HepG2 (cell line): ENCODE measurements at regions not wholly inside any gene's neighbourhood (a gene's known extent, or its start where the extent isn't known, plus 50 kb on each side); places are given as distances from the start of the nearest gene placed in this dataset.
"Not testable (repeated sequence)": the region's sequence is repeated elsewhere in the genome, so short reads cannot be mapped to it uniquely, and the experiment has no call there.

Experiments
- ATAC-seq: fragments of 200-7000 bp; cut with Tn5 transposase; 3 replicates; pipeline ENCODE4 v1.9.1; 2020; ENCODE audit warnings: mild to moderate bottlenecking, moderate library complexity
- BruUV-seq: library from RNA; stranded (reverse); fragments of 400-500 nt; replicated peaks from 2 replicates; lab custom pipeline; 2021; lab: Mats Ljungman, UMichigan
- CTCF ChIA-PET: fragments of 300-600 bp; formaldehyde crosslinking; extraction: SDS; loops from one replicate; lab custom pipeline; 2021; ENCODE audit warnings: low total read pairs, inconsistent platforms, low intra/inter-chr PET ratio; lab: Yijun Ruan, JAX
- POLR2A ChIA-PET: fragments of 350-600 bp; sonication (Branson Sonifier 250); formaldehyde crosslinking; loops from one replicate; lab custom pipeline; 2020; ENCODE audit warnings: antibody characterized with exemption, inconsistent platforms; lab: Yijun Ruan, JAX
- DNase-seq: peaks from one replicate; pipeline ENCODE4 v3.0.0-alpha.2; 2015; ENCODE audit warnings: low spot score
- FAIRE-seq: peaks from 3 replicates; lab custom pipeline; 2011; peaks lifted over from hg19 to GRCh38; lab: Jason Lieb, UNC
- H2AFZ ChIP-seq: one replicate; pipeline ENCODE4 v1.6.1; 2011; ENCODE audit warnings: low read length, inconsistent platforms
- H3K27ac ChIP-seq: fragments of 300-600 bp; 3 replicates; pipeline ENCODE4 v1.8.0; 2011; ENCODE audit warnings: mixed run types, mild to moderate bottlenecking, mixed read lengths, low read length, inconsistent platforms; ENCODE audit not compliant: insufficient read depth; ENCODE audit errors: extremely low read length
- H3K27me3 ChIP-seq, 2 experiments: fragments of 200-600 bp in 1 of 2; 2 replicates in 1 of 2; 3 replicates in 1 of 2; pipeline versions ENCODE4 v1.6.0 to v1.8.0; 2011; ENCODE audit warnings: low read length in 2 of 2, mild to moderate bottlenecking in 2 of 2, moderate library complexity in 2 of 2, inconsistent platforms in 1 of 2; ENCODE audit not compliant: insufficient read depth in 2 of 2, control insufficient read depth in 1 of 2
- H3K36me3 ChIP-seq, 2 experiments: fragments of 200-600 bp in 1 of 2; replicated peaks in 1 of 2; 2 replicates in 1 of 2; 3 replicates in 1 of 2; pipeline versions ENCODE4 v1.5.1 to v1.8.0; 2011; ENCODE audit warnings: low read length in 2 of 2, inconsistent platforms in 1 of 2; ENCODE audit not compliant: insufficient read depth in 2 of 2, control insufficient read depth in 1 of 2
- H3K4me1 ChIP-seq: 2 replicates; pipeline ENCODE4 v1.5.1; 2012; ENCODE audit warnings: low read length, inconsistent platforms; ENCODE audit not compliant: insufficient read depth
- H3K4me2 ChIP-seq: 2 replicates; pipeline ENCODE4 v1.6.0; 2011; ENCODE audit warnings: low read depth, low read length, inconsistent platforms
- H3K4me3 ChIP-seq, 3 experiments: fragments of 200-600 bp in 1 of 3; sonication (generic), shearing (Covaris generic) in 1 of 3; replicated peaks in 1 of 3; 2 replicates each; pipeline ENCODE4 v1.5.1; 2011 to 2016; ENCODE audit warnings: low read length in 3 of 3, inconsistent platforms in 2 of 3, low read depth in 2 of 3, mild to moderate bottlenecking in 2 of 3, control low read depth in 1 of 3, mixed read lengths in 1 of 3; ENCODE audit not compliant: insufficient read depth in 1 of 3
- H3K79me2 ChIP-seq: one replicate; pipeline ENCODE4 v1.6.1; 2011; ENCODE audit warnings: low read length, inconsistent platforms; ENCODE audit not compliant: insufficient read depth
- H3K9ac ChIP-seq: 2 replicates; pipeline ENCODE4 v1.6.0; 2011; ENCODE audit warnings: mild to moderate bottlenecking, low read depth, low read length, inconsistent platforms; ENCODE audit not compliant: insufficient read depth
- H3K9me3 ChIP-seq: 2 replicates; pipeline ENCODE4 v1.5.1; 2012; ENCODE audit warnings: mild to moderate bottlenecking, low read length
- H4K20me1 ChIP-seq: 2 replicates; pipeline ENCODE4 v1.6.0; 2011; ENCODE audit warnings: inconsistent platforms, mild to moderate bottlenecking, low read length, moderate library complexity; ENCODE audit not compliant: insufficient read depth
- WGBS: methylation state at CpG from one replicate; pipeline ENCODE4 v1.1.6; 2017; ENCODE audit warnings: low lambda C conversion rate; 5-methylcytosine and 5-hydroxymethylcytosine counted together
- in situ Hi-C: cut with HindIII; loops from 2 replicates; pipeline ENCODE4 v1.10.0; 2017; ENCODE audit warnings: low pct_unique_long_range_greater_than_20kb; ENCODE audit not compliant: extremely low pct_ligation_motif_present
- intact Hi-C: fragments of 100-400 bp; cut with micrococcal nuclease; formaldehyde crosslinking; loops from one replicate; pipeline ENCODE4 v1.10.0; 2022; ENCODE audit not compliant: unreplicated experiment
- TF ChIP-seq, protein P1 (sequence below): sonication (generic); formaldehyde crosslinking; IDR thresholded peaks from 2 replicates; pipeline ENCODE4 v1.4.0; 2020; ENCODE audit warnings: missing genetic modification reagents, borderline replicate concordance

- H3K27ac ChIP-seq, DNase-seq, in situ Hi-C loops, FAIRE-seq, ATAC-seq, H4K20me1 ChIP-seq, H3K9me3 ChIP-seq, intact Hi-C loops, BruUV-seq, H3K4me2 ChIP-seq, H2AFZ ChIP-seq, POLR2A ChIA-PET, CTCF ChIA-PET, H3K9ac ChIP-seq, H3K4me1 ChIP-seq, H3K79me2 ChIP-seq, H3K36me3 ChIP-seq, H3K27me3 ChIP-seq: not testable (repeated sequence)
- TF ChIP-seq, protein P1, sequence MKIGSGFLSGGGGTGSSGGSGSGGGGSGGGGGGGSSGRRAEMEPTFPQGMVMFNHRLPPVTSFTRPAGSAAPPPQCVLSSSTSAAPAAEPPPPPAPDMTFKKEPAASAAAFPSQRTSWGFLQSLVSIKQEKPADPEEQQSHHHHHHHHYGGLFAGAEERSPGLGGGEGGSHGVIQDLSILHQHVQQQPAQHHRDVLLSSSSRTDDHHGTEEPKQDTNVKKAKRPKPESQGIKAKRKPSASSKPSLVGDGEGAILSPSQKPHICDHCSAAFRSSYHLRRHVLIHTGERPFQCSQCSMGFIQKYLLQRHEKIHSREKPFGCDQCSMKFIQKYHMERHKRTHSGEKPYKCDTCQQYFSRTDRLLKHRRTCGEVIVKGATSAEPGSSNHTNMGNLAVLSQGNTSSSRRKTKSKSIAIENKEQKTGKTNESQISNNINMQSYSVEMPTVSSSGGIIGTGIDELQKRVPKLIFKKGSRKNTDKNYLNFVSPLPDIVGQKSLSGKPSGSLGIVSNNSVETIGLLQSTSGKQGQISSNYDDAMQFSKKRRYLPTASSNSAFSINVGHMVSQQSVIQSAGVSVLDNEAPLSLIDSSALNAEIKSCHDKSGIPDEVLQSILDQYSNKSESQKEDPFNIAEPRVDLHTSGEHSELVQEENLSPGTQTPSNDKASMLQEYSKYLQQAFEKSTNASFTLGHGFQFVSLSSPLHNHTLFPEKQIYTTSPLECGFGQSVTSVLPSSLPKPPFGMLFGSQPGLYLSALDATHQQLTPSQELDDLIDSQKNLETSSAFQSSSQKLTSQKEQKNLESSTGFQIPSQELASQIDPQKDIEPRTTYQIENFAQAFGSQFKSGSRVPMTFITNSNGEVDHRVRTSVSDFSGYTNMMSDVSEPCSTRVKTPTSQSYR (CRISPR knock-in tag) = peak; percentile 68; the same call in 1 of the 2 replicates
- 5% methylated on average over 8 of the region's 18 CpGs for WGBS
- peak overlapping the region in 1 of 3 experiments; percentile 6; a peak in 1 of 6 replicates for H3K4me3 ChIP-seq
These were observed 526.5 kb upstream of the PPP2R3A start for GRCh38 chr3:135438889-135439597.

GRCh38 chr3:135439632-135440031, 525.9 kb upstream of the PPP2R3A start:
- BruUV-seq, H4K20me1 ChIP-seq, H3K9ac ChIP-seq, ATAC-seq, H3K79me2 ChIP-seq, H3K9me3 ChIP-seq, intact Hi-C loops, in situ Hi-C loops, FAIRE-seq, H2AFZ ChIP-seq, DNase-seq, H3K4me1 ChIP-seq, H3K4me2 ChIP-seq, POLR2A ChIA-PET, CTCF ChIA-PET, H3K4me3 ChIP-seq, H3K27me3 ChIP-seq, H3K27ac ChIP-seq, H3K36me3 ChIP-seq: not testable (repeated sequence)
- 18% methylated on average over 3 of the region's 7 CpGs for WGBS
